ENCODE measurements at regions not wholly inside any gene's neighbourhood (a gene's known extent, or its start where the extent isn't known, plus 50 kb on each side); places are given as distances from the start of the nearest gene placed in this dataset.

- no peak for DNase-seq (ENCODE audit: low read depth)
- in situ Hi-C loops (cut with HindIII; ENCODE audit: low sequenced_read_pairs): no loop called here
- H3K4me3 ChIP-seq (ENCODE audit: low read depth, low read length): no peak overlapping the region
- TF ChIP-seq, protein P1, sequence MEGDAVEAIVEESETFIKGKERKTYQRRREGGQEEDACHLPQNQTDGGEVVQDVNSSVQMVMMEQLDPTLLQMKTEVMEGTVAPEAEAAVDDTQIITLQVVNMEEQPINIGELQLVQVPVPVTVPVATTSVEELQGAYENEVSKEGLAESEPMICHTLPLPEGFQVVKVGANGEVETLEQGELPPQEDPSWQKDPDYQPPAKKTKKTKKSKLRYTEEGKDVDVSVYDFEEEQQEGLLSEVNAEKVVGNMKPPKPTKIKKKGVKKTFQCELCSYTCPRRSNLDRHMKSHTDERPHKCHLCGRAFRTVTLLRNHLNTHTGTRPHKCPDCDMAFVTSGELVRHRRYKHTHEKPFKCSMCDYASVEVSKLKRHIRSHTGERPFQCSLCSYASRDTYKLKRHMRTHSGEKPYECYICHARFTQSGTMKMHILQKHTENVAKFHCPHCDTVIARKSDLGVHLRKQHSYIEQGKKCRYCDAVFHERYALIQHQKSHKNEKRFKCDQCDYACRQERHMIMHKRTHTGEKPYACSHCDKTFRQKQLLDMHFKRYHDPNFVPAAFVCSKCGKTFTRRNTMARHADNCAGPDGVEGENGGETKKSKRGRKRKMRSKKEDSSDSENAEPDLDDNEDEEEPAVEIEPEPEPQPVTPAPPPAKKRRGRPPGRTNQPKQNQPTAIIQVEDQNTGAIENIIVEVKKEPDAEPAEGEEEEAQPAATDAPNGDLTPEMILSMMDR (IDR thresholded peaks at IDR 0.05; ENCODE audit: low read depth, low read length, missing control alignments): no peak
These were observed 200.1 kb upstream of the HEY2 start for GRCh38 chr6:125549202-125549884.

- H3K4me3 ChIP-seq (ENCODE audit: low read depth, low read length): no peak overlapping the region
- DNase-seq (ENCODE audit: low read depth): no peak
- in situ Hi-C loops (cut with HindIII; ENCODE audit: low sequenced_read_pairs): no loop called here
- TF ChIP-seq, protein P1 (IDR thresholded peaks at IDR 0.05; ENCODE audit: low read depth, low read length, missing control alignments): no peak
These were observed 198.5 kb upstream of the HEY2 start for GRCh38 chr6:125550892-125551291.

- in situ Hi-C loops (cut with HindIII; ENCODE audit: low sequenced_read_pairs): no loop called here
- TF ChIP-seq, protein P1 (IDR thresholded peaks at IDR 0.05; ENCODE audit: low read depth, low read length, missing control alignments): no peak
- H3K4me3 ChIP-seq (ENCODE audit: low read depth, low read length): no peak overlapping the region
- no peak for DNase-seq (ENCODE audit: low read depth)
These were observed 196.6 kb upstream of the HEY2 start for GRCh38 chr6:125552819-125553218.

- H3K4me3 ChIP-seq (ENCODE audit: low read depth, low read length): no peak overlapping the region
- in situ Hi-C loops (cut with HindIII; ENCODE audit: low sequenced_read_pairs): no loop called here
- TF ChIP-seq, protein P1 (IDR thresholded peaks at IDR 0.05; ENCODE audit: low read depth, low read length, missing control alignments): no peak
- no peak for DNase-seq (ENCODE audit: low read depth)
These were observed 195.0 kb upstream of the HEY2 start for GRCh38 chr6:125554456-125554855.

- in situ Hi-C loops (cut with HindIII; ENCODE audit: low sequenced_read_pairs): no loop called here
These were observed 191.1 kb upstream of the HEY2 start for GRCh38 chr6:125558241-125558843.

DNA sequence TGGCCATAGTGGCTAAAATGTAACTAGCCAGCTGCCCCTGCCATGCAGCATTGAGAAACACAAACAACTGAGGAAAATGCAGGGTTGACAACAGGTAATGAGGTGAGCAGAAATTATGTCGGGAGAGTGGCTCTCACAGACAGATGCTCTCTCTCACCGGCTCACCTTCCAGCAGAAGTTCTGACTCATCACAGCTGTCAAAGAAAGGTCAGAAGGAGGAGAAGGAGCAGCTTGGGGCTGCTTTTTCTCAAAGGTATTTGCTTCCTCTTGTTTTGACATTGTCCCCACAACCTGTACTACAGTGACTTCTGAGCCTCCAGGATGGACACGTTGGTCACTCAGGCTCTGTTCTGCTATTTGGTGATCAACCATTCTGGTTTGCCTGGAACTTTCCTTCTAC, 190.5 kb upstream of the HEY2 start:
- no peak overlapping the region for H3K4me3 ChIP-seq (ENCODE audit: low read depth, low read length)
- no peak for DNase-seq (ENCODE audit: low read depth)
- TF ChIP-seq, protein P1 (IDR thresholded peaks at IDR 0.05; ENCODE audit: low read depth, low read length, missing control alignments): no peak
- in situ Hi-C loops (cut with HindIII; ENCODE audit: low sequenced_read_pairs): no loop called here

More at GRCh38 chr6:125558241-125558843, 191.1 kb upstream of the HEY2 start:
- DNase-seq (ENCODE audit: low read depth): no peak
- H3K4me3 ChIP-seq (ENCODE audit: low read depth, low read length): no peak overlapping the region
- TF ChIP-seq, protein P1 (IDR thresholded peaks at IDR 0.05; ENCODE audit: low read depth, low read length, missing control alignments): no peak
